ENCODE measurements at regions not wholly inside any gene's neighbourhood (a gene's known extent, or its start where the extent isn't known, plus 50 kb on each side); places are given as distances from the start of the nearest gene placed in this dataset.

DNA sequence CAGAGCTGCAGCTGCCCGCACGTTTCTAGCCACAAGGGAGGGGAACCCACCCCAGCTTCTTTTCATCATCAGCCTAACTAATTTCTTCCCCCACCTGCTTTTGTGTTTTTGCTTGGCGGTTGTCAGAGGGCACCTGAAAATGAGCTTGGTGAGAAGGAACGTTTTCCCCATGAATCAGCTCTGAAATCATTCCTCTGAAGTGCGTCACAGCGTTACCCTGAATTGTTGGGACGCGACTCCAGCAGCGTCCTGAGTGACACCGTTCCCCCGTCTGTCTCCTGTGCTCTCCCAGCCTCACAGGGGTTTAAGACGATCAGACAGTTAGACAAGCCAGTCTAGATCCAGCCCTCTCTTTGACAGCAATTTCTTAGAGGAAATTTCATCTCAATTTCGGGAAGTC, 722.9 kb upstream of the EEF2KMT start:
- no peaks in the 10 kb centered on the region for H3K27me3 ChIP-seq
- H3K4me3 ChIP-seq = no peak overlapping the region
- no peaks in the 10 kb centered on the region for H3K36me3 ChIP-seq
- no peaks in the 10 kb centered on the region for H3K4me1 ChIP-seq
- no peak overlapping the region for H3K27ac ChIP-seq
- DNase-seq (ENCODE audit: low spot score) = no peak
- H3K9me3 ChIP-seq = no peaks in the 10 kb centered on the region
- TF ChIP-seq, protein P1, sequence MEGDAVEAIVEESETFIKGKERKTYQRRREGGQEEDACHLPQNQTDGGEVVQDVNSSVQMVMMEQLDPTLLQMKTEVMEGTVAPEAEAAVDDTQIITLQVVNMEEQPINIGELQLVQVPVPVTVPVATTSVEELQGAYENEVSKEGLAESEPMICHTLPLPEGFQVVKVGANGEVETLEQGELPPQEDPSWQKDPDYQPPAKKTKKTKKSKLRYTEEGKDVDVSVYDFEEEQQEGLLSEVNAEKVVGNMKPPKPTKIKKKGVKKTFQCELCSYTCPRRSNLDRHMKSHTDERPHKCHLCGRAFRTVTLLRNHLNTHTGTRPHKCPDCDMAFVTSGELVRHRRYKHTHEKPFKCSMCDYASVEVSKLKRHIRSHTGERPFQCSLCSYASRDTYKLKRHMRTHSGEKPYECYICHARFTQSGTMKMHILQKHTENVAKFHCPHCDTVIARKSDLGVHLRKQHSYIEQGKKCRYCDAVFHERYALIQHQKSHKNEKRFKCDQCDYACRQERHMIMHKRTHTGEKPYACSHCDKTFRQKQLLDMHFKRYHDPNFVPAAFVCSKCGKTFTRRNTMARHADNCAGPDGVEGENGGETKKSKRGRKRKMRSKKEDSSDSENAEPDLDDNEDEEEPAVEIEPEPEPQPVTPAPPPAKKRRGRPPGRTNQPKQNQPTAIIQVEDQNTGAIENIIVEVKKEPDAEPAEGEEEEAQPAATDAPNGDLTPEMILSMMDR (IDR thresholded peaks at IDR 0.05) = no peak

DNA sequence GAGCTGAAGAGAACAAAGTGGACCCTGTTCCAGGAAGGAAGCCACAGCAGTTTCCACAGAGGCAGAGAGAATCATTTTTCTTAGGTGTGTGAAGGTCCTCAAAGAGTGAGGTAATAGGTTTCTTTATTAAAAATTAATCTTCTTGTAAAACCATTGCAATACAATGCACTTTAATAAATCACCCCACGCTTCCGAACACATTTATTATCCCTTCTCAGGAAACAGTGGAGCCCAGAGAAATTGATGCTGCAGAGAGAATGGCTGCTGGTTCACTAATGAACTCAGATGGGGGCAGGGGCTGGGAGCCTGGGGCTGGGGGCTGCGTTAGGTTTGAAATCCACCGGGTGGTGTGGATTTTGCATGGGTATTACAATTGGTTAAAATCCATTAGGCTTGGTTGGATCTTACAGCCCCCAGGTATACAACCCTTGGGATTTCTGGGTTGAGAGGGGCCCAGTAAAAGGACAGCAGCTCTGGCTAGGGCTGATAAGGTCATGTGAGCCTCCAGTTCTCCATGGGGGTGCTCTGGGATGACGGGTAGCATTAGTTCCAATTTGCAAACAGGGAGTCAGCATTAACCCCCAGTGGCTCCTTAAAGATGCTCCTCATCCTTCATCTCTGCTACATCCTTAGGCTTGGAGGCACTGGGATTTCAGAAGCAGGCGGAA, 718.1 kb upstream of the EEF2KMT start:
- H3K4me1 ChIP-seq = no peaks in the 10 kb centered on the region
- no peaks in the 10 kb centered on the region for H3K36me3 ChIP-seq
- no peak overlapping the region for H3K27ac ChIP-seq
- no peaks in the 10 kb centered on the region for H3K27me3 ChIP-seq
- no peak for DNase-seq (ENCODE audit: low spot score)
- H3K4me3 ChIP-seq = no peak overlapping the region
- TF ChIP-seq, protein P1 (IDR thresholded peaks at IDR 0.05) = no peak
- peaks cover 0 to 4% of the 10 kb centered on the region in 2 donors for H3K9me3 ChIP-seq

DNA sequence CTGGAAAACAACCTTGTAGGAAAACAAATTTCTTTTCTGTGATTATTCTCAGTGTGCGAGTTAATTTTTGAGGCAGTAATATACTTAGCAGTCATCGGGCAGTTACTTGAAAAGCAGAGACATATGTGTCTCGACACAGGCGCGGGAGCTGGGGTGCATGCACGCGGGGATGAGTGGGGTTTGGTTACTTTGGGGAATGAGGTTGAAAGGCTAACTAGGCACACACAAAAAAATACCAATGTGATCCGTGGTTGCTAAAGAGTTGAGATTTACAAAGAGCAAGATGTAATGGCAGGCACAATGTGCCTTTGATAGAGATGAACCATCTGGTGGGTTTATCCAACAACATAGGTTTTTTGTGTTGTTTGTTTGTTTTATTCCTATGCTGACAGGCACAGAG, 703.8 kb upstream of the EEF2KMT start:
- H3K9me3 ChIP-seq = peaks cover 0 to 13% of the 10 kb centered on the region in 2 donors
- no peak for DNase-seq (ENCODE audit: low spot score)
- H3K27ac ChIP-seq = no peak overlapping the region
- no peaks in the 10 kb centered on the region for H3K27me3 ChIP-seq
- H3K4me3 ChIP-seq = no peak overlapping the region
- H3K4me1 ChIP-seq = no peaks in the 10 kb centered on the region
- no peaks in the 10 kb centered on the region for H3K36me3 ChIP-seq
- TF ChIP-seq, protein P1 (IDR thresholded peaks at IDR 0.05) = no peak

DNA sequence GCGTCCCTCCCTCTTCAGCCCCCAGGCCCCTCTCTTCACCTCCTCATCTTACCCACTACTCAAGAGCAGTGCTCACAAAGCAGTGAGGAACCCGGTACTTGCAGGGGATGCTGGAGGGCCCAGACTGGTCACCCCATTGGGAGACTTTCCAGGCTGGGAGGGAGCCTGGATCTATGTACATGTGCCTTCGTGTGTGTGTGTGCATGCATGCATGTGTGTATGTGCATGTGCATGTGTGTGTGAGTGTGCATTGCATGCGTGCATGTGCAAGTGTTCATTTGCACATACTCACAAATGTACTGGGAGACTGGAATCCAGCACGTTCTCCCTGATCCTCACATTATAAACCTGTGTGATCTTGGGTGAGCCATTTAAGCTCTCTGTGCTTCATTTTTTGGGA, 696.0 kb upstream of the EEF2KMT start:
- H3K4me1 ChIP-seq = no peaks in the 10 kb centered on the region
- no peaks in the 10 kb centered on the region for H3K36me3 ChIP-seq
- H3K27me3 ChIP-seq = no peaks in the 10 kb centered on the region
- no peak for DNase-seq (ENCODE audit: low spot score)
- H3K9me3 ChIP-seq = no peaks in the 10 kb centered on the region
- H3K27ac ChIP-seq = no peak overlapping the region
- no peak overlapping the region for H3K4me3 ChIP-seq
- TF ChIP-seq, protein P1 (IDR thresholded peaks at IDR 0.05) = no peak

DNA sequence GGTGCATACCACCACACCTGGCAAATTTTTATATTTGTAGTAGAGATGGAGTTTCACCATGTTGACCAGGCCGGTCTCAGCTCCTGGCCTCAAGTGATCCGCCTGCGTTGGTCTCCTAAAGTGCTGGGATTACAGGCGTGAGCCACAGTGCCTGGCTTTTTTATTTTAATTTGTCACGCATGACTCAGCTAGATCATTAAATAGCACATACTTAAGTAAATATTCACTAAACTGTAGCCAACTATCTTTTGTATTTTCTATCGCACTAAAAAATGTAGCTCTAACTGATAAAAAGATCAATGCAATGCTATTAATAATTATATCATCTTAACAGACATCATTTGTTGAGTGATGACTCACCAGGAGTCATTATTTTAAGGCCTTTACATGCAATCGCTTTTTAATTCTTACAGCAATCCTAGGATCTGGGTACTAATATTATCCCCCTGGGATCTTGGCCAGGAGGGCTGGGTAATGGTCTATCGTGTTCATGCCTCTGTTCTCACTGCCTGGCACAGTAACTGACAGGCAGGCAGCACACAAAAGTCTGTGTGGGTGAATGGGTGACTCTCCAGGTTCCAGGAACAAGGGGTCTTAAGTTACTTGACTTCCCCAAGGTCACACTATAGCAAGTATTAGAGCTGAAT, 693.5 kb upstream of the EEF2KMT start:
- Histone ChIP-seq H3K27ac (no peak overlapping the region), H3K4me1 (no peaks in the 10 kb centered on the region), H3K36me3 (no peaks in the 10 kb centered on the region), H3K9me3 (no peaks in the 10 kb centered on the region), H3K4me3 (no peak overlapping the region), H3K27me3 (no peaks in the 10 kb centered on the region)
- DNase-seq (ENCODE audit: low spot score) = no peak
- TF ChIP-seq, protein P1 (IDR thresholded peaks at IDR 0.05) = no peak

All from right atrium auricular region (tissue), 2 donors.